ENCODE measurements at regions not wholly inside any gene's neighbourhood (a gene's known extent, or its start where the extent isn't known, plus 50 kb on each side); places are given as distances from the start of the nearest gene placed in this dataset.

DNA sequence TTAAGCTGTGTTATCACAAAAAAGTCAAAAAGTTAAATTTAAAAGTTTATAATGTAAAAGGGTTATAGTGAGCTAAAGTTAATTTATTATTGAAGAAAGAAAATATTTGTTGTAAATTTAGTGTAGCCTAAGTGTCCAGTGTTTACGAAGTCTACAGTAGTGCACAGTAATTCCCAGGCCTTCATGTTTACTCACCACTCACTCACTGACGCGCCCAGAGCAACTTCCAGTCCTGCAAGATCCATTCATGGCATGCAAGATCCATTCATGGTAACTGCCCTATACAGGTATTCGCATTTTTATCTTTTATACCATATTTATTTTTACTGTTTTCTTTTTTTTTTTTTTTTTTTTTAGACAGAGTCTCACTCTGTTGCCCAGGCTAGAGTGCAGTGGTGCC is 69.5 kb downstream of the TPRA1 start:
- Histone ChIP-seq H4K20me1 (ENCODE audit: insufficient read depth) (no peaks in the 10 kb centered on the region), H3K9me2 (ENCODE audit: insufficient read depth) (no peaks in the 10 kb centered on the region), H3K27ac (no peak overlapping the region), H2AFZ (no peak overlapping the region), H3K9me3 (ENCODE audit: insufficient read depth, low read depth) (no peaks in the 10 kb centered on the region; the same call in 1 of the 2 replicates), H3F3A (ENCODE audit: insufficient read depth, low read depth) (no peaks in the 10 kb centered on the region), H3K4me1 (replicated peaks; ENCODE audit: insufficient read depth) (no peaks in the 10 kb centered on the region), H3K36me3 (ENCODE audit: low read depth) (no peaks in the 10 kb centered on the region), H3K27me3 (ENCODE audit: insufficient read depth, low read depth) (peaks cover 29% of the 10 kb centered on the region), H3K4me2 (no peak overlapping the region), H3K79me2 (ENCODE audit: low read depth) (no peaks in the 10 kb centered on the region), H3K4me3 (no peak overlapping the region)
- DNase-seq = no peak
- no TSS peak for BruUV-seq (replicated peaks)
- ChIA-PET POLR2A (ENCODE audit: unreplicated experiment) (interaction anchor here (0.7 kb wide), 1 partner anchor 1354 kb away, joined by 3 read pairs; no protein-coding TSS in a partner anchor), CTCF (interaction anchor here (0.6 kb wide), 1 partner anchor 24 kb away, joined by 5 read pairs; no protein-coding TSS in a partner anchor)
- TF ChIP-seq EZH2 (IDR thresholded peaks at IDR 0.05; ENCODE audit: low read depth) (no peak), CTCF (conservative IDR thresholded peaks at IDR 0.05) (no peak)
- intact Hi-C loops (cut with micrococcal nuclease; ENCODE audit: unreplicated experiment) = no loop called here

DNA sequence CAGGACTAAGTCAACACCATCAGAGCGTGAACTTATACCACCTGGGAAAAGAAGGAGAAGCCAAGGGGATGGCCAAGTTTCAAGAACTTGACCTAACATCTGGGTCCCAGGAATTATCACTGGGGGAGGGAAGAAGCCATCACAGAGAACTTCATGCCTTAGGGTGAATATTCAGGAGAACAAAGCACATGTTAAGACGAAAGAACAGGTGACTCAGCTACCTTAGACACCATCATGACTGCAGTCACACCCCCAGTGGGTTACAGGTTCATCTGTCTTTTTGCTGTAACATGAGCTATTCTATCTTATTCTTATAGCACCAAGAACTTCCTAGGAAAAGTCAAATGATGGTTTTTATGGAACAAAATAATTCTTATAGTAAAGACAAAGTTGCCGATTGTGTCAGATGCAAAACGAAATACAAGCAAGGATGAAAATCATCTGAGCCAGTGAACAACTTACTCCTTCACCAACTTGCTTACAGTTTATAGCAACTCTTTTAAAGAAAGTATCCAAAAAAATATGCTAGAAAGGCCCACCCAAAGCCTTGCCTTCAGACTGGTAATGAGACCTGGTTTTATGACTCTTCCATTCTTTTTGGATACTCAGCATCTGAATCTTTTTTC is 72.0 kb downstream of the TPRA1 start:
- no peak for DNase-seq
- BruUV-seq (replicated peaks) = no TSS peak
- ChIA-PET POLR2A (ENCODE audit: unreplicated experiment) (interaction anchor here (0.9 kb wide), 1 partner anchor 474 kb away, joined by 4 read pairs; no protein-coding TSS in a partner anchor), CTCF (no interaction called here)
- intact Hi-C loops (cut with micrococcal nuclease; ENCODE audit: unreplicated experiment) = no loop called here
- Histone ChIP-seq H3K4me3 (no peak overlapping the region), H3K9me3 (ENCODE audit: insufficient read depth, low read depth) (no peaks in the 10 kb centered on the region; the same call in 1 of the 2 replicates), H2AFZ (no peak overlapping the region), H3K27me3 (ENCODE audit: insufficient read depth, low read depth) (peaks cover 29% of the 10 kb centered on the region), H3K27ac (no peak overlapping the region), H3F3A (ENCODE audit: insufficient read depth, low read depth) (no peaks in the 10 kb centered on the region), H4K20me1 (ENCODE audit: insufficient read depth) (no peaks in the 10 kb centered on the region), H3K79me2 (ENCODE audit: low read depth) (no peaks in the 10 kb centered on the region), H3K4me2 (no peak overlapping the region), H3K9me2 (ENCODE audit: insufficient read depth) (no peaks in the 10 kb centered on the region), H3K4me1 (replicated peaks; ENCODE audit: insufficient read depth) (no peaks in the 10 kb centered on the region), H3K36me3 (ENCODE audit: low read depth) (no peaks in the 10 kb centered on the region)
- TF ChIP-seq EZH2 (IDR thresholded peaks at IDR 0.05; ENCODE audit: low read depth) = no peak
- no peak for TF ChIP-seq CTCF (conservative IDR thresholded peaks at IDR 0.05)

DNA sequence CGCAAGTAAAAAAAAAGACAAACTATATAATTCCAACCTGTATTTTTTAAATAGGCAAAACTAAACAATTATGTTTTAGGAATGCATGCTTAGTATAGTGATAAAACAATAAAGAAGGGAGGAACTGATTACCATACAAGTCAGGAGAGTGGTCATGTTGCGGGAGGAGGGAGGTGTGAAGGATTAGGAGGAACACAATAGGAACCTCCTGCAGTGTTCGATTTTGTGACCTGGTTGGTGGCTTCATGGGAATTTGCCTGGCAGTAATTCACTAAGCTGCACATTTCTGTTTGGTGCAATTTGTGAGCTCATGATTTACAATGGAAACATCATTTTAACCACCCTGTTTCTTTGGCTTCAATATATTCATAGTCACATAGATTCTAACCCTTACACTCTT is 78.3 kb downstream of the TPRA1 start:
- H3K79me2 ChIP-seq (ENCODE audit: low read depth) = no peaks in the 10 kb centered on the region
- intact Hi-C loops (cut with micrococcal nuclease; ENCODE audit: unreplicated experiment) = no loop called here
- H3F3A ChIP-seq (ENCODE audit: insufficient read depth, low read depth) = no peaks in the 10 kb centered on the region
- H3K4me2 ChIP-seq = no peak overlapping the region
- BruUV-seq (replicated peaks) = no TSS peak
- ChIA-PET CTCF (no interaction called here), POLR2A (ENCODE audit: unreplicated experiment) (no interaction called here)
- TF ChIP-seq CTCF (conservative IDR thresholded peaks at IDR 0.05) = no peak
- no peak for TF ChIP-seq EZH2 (IDR thresholded peaks at IDR 0.05; ENCODE audit: low read depth)
- H4K20me1 ChIP-seq (ENCODE audit: insufficient read depth) = no peaks in the 10 kb centered on the region
- no peak overlapping the region for H2AFZ ChIP-seq
- DNase-seq = no peak
- H3K9me2 ChIP-seq (ENCODE audit: insufficient read depth) = no peaks in the 10 kb centered on the region
- no peak overlapping the region for H3K27ac ChIP-seq
- H3K9me3 ChIP-seq (ENCODE audit: insufficient read depth, low read depth) = no peaks in the 10 kb centered on the region
- H3K4me1 ChIP-seq (replicated peaks; ENCODE audit: insufficient read depth) = no peaks in the 10 kb centered on the region
- peaks cover 13% of the 10 kb centered on the region; the same call in 1 of the 2 replicates for H3K27me3 ChIP-seq (ENCODE audit: insufficient read depth, low read depth)
- no peak overlapping the region for H3K4me3 ChIP-seq
- H3K36me3 ChIP-seq (ENCODE audit: low read depth) = no peaks in the 10 kb centered on the region
